H9 (cell line): ENCODE measurements at regions not wholly inside any gene's neighbourhood (a gene's known extent, or its start where the extent isn't known, plus 50 kb on each side); places are given as distances from the start of the nearest gene placed in this dataset.
"Not testable (repeated sequence)": the region's sequence is repeated elsewhere in the genome, so short reads cannot be mapped to it uniquely, and the experiment has no call there.

Source experiments
- DNase-seq: peaks from one replicate; pipeline ENCODE4 v3.0.0-alpha.2; 2017
- H2AFZ ChIP-seq: one replicate; pipeline ENCODE4 v1.6.1; 2013; ENCODE audit warnings: mild to moderate bottlenecking, low read length, control low read depth, moderate library complexity
- H2AK5ac ChIP-seq: 2 replicates; pipeline ENCODE4 v1.6.1; 2013; ENCODE audit warnings: low read length, control low read depth, mixed read lengths; ENCODE audit not compliant: insufficient read length
- H2BK120ac ChIP-seq: one replicate; pipeline ENCODE4 v1.6.1; 2013; ENCODE audit warnings: low read depth, mild to moderate bottlenecking, low read length, control low read depth, inconsistent platforms; ENCODE audit not compliant: poor library complexity, severe bottlenecking
- H2BK12ac ChIP-seq: 2 replicates; pipeline ENCODE4 v1.6.1; 2013; ENCODE audit warnings: low read length, control low read depth, mixed read lengths, low read depth; ENCODE audit not compliant: insufficient read length
- H2BK15ac ChIP-seq: 2 replicates; pipeline ENCODE4 v1.6.1; 2013; ENCODE audit warnings: low read depth, low read length, control low read depth
- H2BK20ac ChIP-seq: one replicate; pipeline ENCODE4 v1.6.1; 2013; ENCODE audit warnings: low read depth, mild to moderate bottlenecking, low read length, control low read depth, inconsistent platforms; ENCODE audit not compliant: poor library complexity, severe bottlenecking
- H2BK5ac ChIP-seq: 2 replicates; pipeline ENCODE4 v1.6.1; 2013; ENCODE audit warnings: low read length, control low read depth, mixed read lengths; ENCODE audit not compliant: insufficient read length
- H3K14ac ChIP-seq: 2 replicates; pipeline ENCODE4 v1.6.1; 2013; ENCODE audit warnings: low read length, control low read depth; ENCODE audit not compliant: insufficient read depth
- H3K18ac ChIP-seq: 2 replicates; pipeline ENCODE4 v1.6.1; 2013; ENCODE audit warnings: low read depth, mild to moderate bottlenecking, mixed read lengths, low read length, control low read depth; ENCODE audit not compliant: insufficient read length
- H3K23ac ChIP-seq: 2 replicates; pipeline ENCODE4 v1.6.1; 2013; ENCODE audit warnings: low read length, control low read depth, mixed read lengths, low read depth; ENCODE audit not compliant: insufficient read length
- H3K23me2 ChIP-seq: 2 replicates; pipeline ENCODE4 v1.6.1; 2013; ENCODE audit warnings: low read depth, mild to moderate bottlenecking, mixed read lengths, low read length, control low read depth; ENCODE audit not compliant: insufficient read length, poor library complexity, severe bottlenecking
- H3K27ac ChIP-seq: 2 replicates; pipeline ENCODE4 v1.5.1; 2013; ENCODE audit warnings: low read length, control low read depth, mixed read lengths, low read depth; ENCODE audit not compliant: insufficient read length
- H3K27me3 ChIP-seq: 2 replicates; pipeline ENCODE4 v1.6.1; 2013; ENCODE audit warnings: low read length, control low read depth, inconsistent platforms; ENCODE audit not compliant: insufficient read depth
- H3K4ac ChIP-seq: 2 replicates; pipeline ENCODE4 v1.6.1; 2013; ENCODE audit warnings: low read depth, mild to moderate bottlenecking, control low read depth, inconsistent platforms, low read length, moderate library complexity
- H3K4me1 ChIP-seq: 2 replicates; pipeline ENCODE4 v1.6.1; 2013; ENCODE audit warnings: low read length, control low read depth, inconsistent platforms; ENCODE audit not compliant: insufficient read depth
- H3K4me2 ChIP-seq: 2 replicates; pipeline ENCODE4 v1.6.1; 2013; ENCODE audit warnings: low read length, control low read depth, mixed read lengths; ENCODE audit not compliant: insufficient read length, insufficient read depth
- H3K56ac ChIP-seq: 2 replicates; pipeline ENCODE4 v1.6.1; 2013; ENCODE audit warnings: low read depth, mild to moderate bottlenecking, mixed read lengths, low read length, control low read depth; ENCODE audit not compliant: insufficient read length
- H3K79me1 ChIP-seq: 2 replicates; pipeline ENCODE4 v1.6.1; 2013; ENCODE audit warnings: low read depth, mild to moderate bottlenecking, moderate library complexity, low read length, control low read depth, inconsistent platforms; ENCODE audit not compliant: insufficient read depth, poor library complexity, severe bottlenecking
- H3K79me2 ChIP-seq: 2 replicates; pipeline ENCODE4 v1.6.1; 2013; ENCODE audit warnings: low read length, control low read depth, inconsistent platforms; ENCODE audit not compliant: insufficient read depth
- H3K9ac ChIP-seq: 2 replicates; pipeline ENCODE4 v1.6.1; 2013; ENCODE audit warnings: low read length, control low read depth, mixed read lengths; ENCODE audit not compliant: insufficient read length; ENCODE audit errors: extremely low read depth
- H3K9me3 ChIP-seq: one replicate; pipeline ENCODE4 v1.6.1; 2013; ENCODE audit warnings: low read depth, low read length, inconsistent platforms; ENCODE audit not compliant: control insufficient read depth
- H3T11ph ChIP-seq: one replicate; pipeline ENCODE4 v1.6.1; 2013; ENCODE audit warnings: mild to moderate bottlenecking, low read length, control low read depth, inconsistent platforms
- H4K20me1 ChIP-seq: one replicate; pipeline ENCODE4 v1.6.1; 2013; ENCODE audit not compliant: control insufficient read depth, insufficient read length, insufficient read depth
- H4K5ac ChIP-seq: 2 replicates; pipeline ENCODE4 v1.6.1; 2013; ENCODE audit warnings: low read depth, mild to moderate bottlenecking, mixed read lengths, low read length, control low read depth; ENCODE audit not compliant: insufficient read length
- H4K8ac ChIP-seq: replicated peaks from 2 replicates; pipeline ENCODE4 v1.6.1; 2013; ENCODE audit warnings: low read length, control low read depth, mixed read lengths, low read depth; ENCODE audit not compliant: insufficient read length
- H4K91ac ChIP-seq: 2 replicates; pipeline ENCODE4 v1.6.1; 2013; ENCODE audit warnings: low read depth, mild to moderate bottlenecking, moderate library complexity, mixed read lengths, low read length, control low read depth; ENCODE audit not compliant: insufficient read length
- H3K27ac Mint-ChIP-seq, 3 experiments: 2 replicates in 2 of 3; 3 replicates in 1 of 3; pipeline ENCODE4 v1.8.0; 2020 to 2021; ENCODE audit warnings: mixed read lengths in 3 of 3, mild to moderate bottlenecking in 1 of 3, moderate library complexity in 1 of 3
- H3K27me3 Mint-ChIP-seq: 2 replicates; pipeline ENCODE4 v1.8.0; 2021; ENCODE audit warnings: low read depth, mild to moderate bottlenecking, moderate library complexity, mixed read lengths
- H3K36me3 Mint-ChIP-seq, 3 experiments: 2 replicates in 2 of 3; 3 replicates in 1 of 3; pipeline ENCODE4 v1.8.0; 2020 to 2021; ENCODE audit warnings: low read depth in 3 of 3, mixed read lengths in 3 of 3; ENCODE audit not compliant: insufficient read depth in 1 of 3
- H3K4me1 Mint-ChIP-seq, 2 experiments: 2 replicates each; pipeline ENCODE4 v1.8.0; 2020; ENCODE audit warnings: mixed read lengths in 2 of 2
- H3K4me3 Mint-ChIP-seq, 2 experiments: 2 replicates in 1 of 2; 3 replicates in 1 of 2; pipeline ENCODE4 v1.8.0; 2020 to 2021; ENCODE audit warnings: mild to moderate bottlenecking in 2 of 2, mixed read lengths in 2 of 2, moderate library complexity in 1 of 2
- H3K9me3 Mint-ChIP-seq, 2 experiments: 2 replicates in 1 of 2; 3 replicates in 1 of 2; pipeline ENCODE4 v1.8.0; 2020; ENCODE audit warnings: mild to moderate bottlenecking in 2 of 2, mixed read lengths in 2 of 2, moderate library complexity in 1 of 2
- WGBS: extraction: QIAGEN DNeasy Blood & Tissue Kit; methylation state at CpG from one replicate; pipeline ENCODE4 v1.1.7; 2013; ENCODE audit warnings: missing lambda C conversion rate, low lambda C conversion rate, mixed read lengths; ENCODE audit not compliant: insufficient read length; ENCODE audit errors: extremely low coverage; 5-methylcytosine and 5-hydroxymethylcytosine counted together
- TF ChIP-seq, protein P1 (sequence below): fragments of 200-600 bp; sonication (generic); conservative IDR thresholded peaks from 3 replicates; pipeline ENCODE4 v1.8.0; 2021; ENCODE audit warnings: antibody characterized with exemption, mild to moderate bottlenecking

DNA sequence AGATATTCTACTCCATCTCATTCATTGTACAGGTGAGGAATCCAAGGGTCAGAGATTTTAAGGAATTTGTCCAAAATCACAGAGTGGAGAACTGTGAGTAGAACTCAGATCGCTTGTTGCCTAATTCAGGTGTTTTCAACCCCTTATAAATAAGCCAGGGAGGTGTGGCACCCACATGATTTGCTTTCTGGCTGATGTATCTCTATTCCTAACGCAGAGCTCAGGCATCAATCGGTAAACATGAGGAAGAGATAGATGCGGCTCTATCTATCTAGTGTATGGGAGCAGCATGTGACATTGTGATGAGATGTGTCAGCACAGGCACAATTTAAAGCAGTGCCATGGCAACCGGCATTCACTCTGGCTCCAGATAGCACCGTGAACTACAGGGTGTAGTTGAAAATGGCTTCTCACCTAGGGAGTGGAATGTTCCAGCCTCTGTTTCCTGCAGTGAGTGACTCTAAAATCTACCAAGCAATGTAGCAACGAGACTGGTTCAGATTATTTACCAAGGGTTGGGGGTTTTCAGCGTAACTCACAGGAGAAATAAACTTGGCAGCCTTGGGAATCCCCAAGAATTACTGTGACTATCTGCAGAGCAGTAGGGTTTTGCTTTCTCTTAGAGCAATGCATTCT, 53.4 kb upstream of the SUB1 start:
- no peak overlapping the region for H3K4ac ChIP-seq
- H3K27me3 ChIP-seq, result no peaks in the 10 kb centered on the region
- no peak overlapping the region for H4K8ac ChIP-seq
- no peak overlapping the region for H2BK5ac ChIP-seq
- no peak overlapping the region for H3K4me2 ChIP-seq
- no peaks in the 10 kb centered on the region for H3K36me3 Mint-ChIP-seq
- H3K4me1 Mint-ChIP-seq, result peaks cover 11% of the 10 kb centered on the region in 2 experiments
- no peak overlapping the region for H3K9ac ChIP-seq
- H3K9me3 Mint-ChIP-seq, result no peaks in the 10 kb centered on the region
- no peaks in the 10 kb centered on the region for H3K9me3 ChIP-seq
- no peak overlapping the region for H3K56ac ChIP-seq
- no peak overlapping the region; a peak in 1 of 5 replicates for H3K4me3 Mint-ChIP-seq
- WGBS, result no CpG with 5 or more reads among the region's 8 CpGs
- no peak overlapping the region for H3K18ac ChIP-seq
- H2BK120ac ChIP-seq, result no peak overlapping the region
- no peak overlapping the region for H2AK5ac ChIP-seq
- no peaks in the 10 kb centered on the region for H3K23me2 ChIP-seq
- H4K91ac ChIP-seq, result no peak overlapping the region
- TF ChIP-seq, protein P1, sequence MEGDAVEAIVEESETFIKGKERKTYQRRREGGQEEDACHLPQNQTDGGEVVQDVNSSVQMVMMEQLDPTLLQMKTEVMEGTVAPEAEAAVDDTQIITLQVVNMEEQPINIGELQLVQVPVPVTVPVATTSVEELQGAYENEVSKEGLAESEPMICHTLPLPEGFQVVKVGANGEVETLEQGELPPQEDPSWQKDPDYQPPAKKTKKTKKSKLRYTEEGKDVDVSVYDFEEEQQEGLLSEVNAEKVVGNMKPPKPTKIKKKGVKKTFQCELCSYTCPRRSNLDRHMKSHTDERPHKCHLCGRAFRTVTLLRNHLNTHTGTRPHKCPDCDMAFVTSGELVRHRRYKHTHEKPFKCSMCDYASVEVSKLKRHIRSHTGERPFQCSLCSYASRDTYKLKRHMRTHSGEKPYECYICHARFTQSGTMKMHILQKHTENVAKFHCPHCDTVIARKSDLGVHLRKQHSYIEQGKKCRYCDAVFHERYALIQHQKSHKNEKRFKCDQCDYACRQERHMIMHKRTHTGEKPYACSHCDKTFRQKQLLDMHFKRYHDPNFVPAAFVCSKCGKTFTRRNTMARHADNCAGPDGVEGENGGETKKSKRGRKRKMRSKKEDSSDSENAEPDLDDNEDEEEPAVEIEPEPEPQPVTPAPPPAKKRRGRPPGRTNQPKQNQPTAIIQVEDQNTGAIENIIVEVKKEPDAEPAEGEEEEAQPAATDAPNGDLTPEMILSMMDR, result no peak
- no peak overlapping the region for H3K14ac ChIP-seq
- H2BK15ac ChIP-seq, result no peak overlapping the region
- no peak overlapping the region for H4K5ac ChIP-seq
- H3K79me2 ChIP-seq, result no peaks in the 10 kb centered on the region
- H3K27me3 Mint-ChIP-seq, result no peaks in the 10 kb centered on the region
- DNase-seq, result peak; percentile 61
- H2BK20ac ChIP-seq, result no peak overlapping the region
- H2BK12ac ChIP-seq, result no peak overlapping the region
- no peaks in the 10 kb centered on the region for H4K20me1 ChIP-seq
- no peak overlapping the region for H3T11ph ChIP-seq
- no peaks in the 10 kb centered on the region for H3K79me1 ChIP-seq
- H3K27ac Mint-ChIP-seq, result no peak overlapping the region; a peak in 1 of 7 replicates
- no peak overlapping the region for H3K23ac ChIP-seq
- no peak overlapping the region for H3K27ac ChIP-seq
- no peak overlapping the region for H2AFZ ChIP-seq
- H3K4me1 ChIP-seq, result no peaks in the 10 kb centered on the region

DNA sequence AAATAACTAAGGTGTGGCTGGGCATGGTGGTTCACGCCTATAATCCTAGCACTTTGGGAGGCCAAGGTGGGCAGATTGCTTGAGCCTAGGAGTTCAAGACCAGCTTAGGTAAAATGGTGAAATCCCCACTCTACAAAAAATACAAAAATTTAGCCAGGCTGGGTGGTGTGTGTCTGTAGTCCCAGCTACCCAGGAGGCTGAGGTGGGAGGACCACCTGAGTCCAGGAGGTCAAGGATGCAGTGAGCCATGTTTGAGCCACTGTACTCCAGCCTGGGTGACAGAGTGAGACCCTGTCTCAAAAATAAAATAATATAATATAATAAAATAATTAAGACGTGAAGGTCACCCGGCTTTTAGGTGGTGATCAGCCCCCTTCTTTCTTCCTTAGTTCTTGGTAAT, 58.0 kb upstream of the SUB1 start:
- not testable (repeated sequence) for H3K9ac ChIP-seq, H3K18ac ChIP-seq, H3K4ac ChIP-seq, H3K9me3 Mint-ChIP-seq, H3T11ph ChIP-seq, H2BK20ac ChIP-seq, H3K56ac ChIP-seq, H4K5ac ChIP-seq, H2BK15ac ChIP-seq, H2BK5ac ChIP-seq, H2BK120ac ChIP-seq, H3K36me3 Mint-ChIP-seq, H3K4me1 ChIP-seq, H3K27ac Mint-ChIP-seq, H4K20me1 ChIP-seq, H3K4me2 ChIP-seq, H3K27me3 ChIP-seq, H3K79me1 ChIP-seq, H3K23me2 ChIP-seq, H4K91ac ChIP-seq, H3K79me2 ChIP-seq, H2AFZ ChIP-seq, H4K8ac ChIP-seq, H3K4me3 Mint-ChIP-seq, H2BK12ac ChIP-seq, H3K27ac ChIP-seq, H3K27me3 Mint-ChIP-seq, H3K14ac ChIP-seq, DNase-seq, H3K9me3 ChIP-seq, H3K23ac ChIP-seq, H2AK5ac ChIP-seq
- no CpG with 5 or more reads among the region's 3 CpGs for WGBS
- peaks cover 7 to 11% of the 10 kb centered on the region in 2 experiments for H3K4me1 Mint-ChIP-seq
